ENCODE measurements at regions not wholly inside any gene's neighbourhood (a gene's known extent, or its start where the extent isn't known, plus 50 kb on each side); places are given as distances from the start of the nearest gene placed in this dataset.
A peak's percentile ranks its signal among the peaks of the same experiment; 100 is the strongest.

DNA sequence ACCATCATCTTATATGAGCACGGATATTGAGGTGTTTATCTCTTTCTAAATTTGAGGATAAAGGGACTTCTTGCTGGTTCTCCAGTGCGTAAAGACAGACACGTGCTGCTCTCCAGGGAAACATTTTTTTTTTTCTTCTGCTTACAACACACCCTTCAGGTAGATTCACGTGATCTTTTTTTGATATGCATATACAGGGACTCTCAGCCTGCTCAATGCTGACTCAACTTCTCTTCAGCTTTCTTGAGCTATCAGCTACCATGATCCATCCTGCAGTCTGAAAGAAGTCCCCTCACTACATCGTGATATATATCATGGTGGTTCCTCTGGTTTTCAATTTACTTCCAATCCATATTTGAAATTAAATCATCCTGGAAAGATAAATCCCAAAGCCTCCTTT is 87.1 kb upstream of the SLITRK3 start:
- DNase-seq: no peak
- Histone ChIP-seq H3K27me3 (ENCODE audit: control insufficient read depth, insufficient read depth, low read length) (no peaks in the 10 kb centered on the region), H3K4me3 (ENCODE audit: insufficient read depth, low read depth, low read length) (no peak overlapping the region), H3K36me3 (replicated peaks; ENCODE audit: control insufficient read depth, insufficient read depth, low read length) (no peaks in the 10 kb centered on the region)

DNA sequence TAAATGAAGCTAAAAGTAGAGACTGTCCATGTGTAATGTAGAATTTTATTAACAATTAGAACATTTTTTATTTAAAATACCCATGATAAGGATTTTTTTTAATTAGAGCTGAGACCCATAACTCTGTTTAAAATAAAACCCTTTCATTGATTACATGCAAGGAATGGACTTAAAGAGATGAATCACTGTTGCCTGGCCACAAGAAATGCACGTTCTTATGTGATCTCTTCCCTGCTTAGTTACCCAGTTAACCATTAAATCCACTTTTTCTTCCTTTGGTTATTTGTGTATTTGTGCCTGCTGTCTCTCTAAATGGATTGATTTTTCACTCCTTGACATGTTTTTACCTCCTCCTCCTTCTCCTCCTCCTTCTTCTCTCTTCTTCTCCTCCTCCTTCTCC is 83.3 kb upstream of the SLITRK3 start:
- no peak for DNase-seq
- Histone ChIP-seq H3K36me3 (replicated peaks; ENCODE audit: control insufficient read depth, insufficient read depth, low read length) (no peaks in the 10 kb centered on the region), H3K4me3 (ENCODE audit: insufficient read depth, low read depth, low read length) (no peak overlapping the region)

DNA sequence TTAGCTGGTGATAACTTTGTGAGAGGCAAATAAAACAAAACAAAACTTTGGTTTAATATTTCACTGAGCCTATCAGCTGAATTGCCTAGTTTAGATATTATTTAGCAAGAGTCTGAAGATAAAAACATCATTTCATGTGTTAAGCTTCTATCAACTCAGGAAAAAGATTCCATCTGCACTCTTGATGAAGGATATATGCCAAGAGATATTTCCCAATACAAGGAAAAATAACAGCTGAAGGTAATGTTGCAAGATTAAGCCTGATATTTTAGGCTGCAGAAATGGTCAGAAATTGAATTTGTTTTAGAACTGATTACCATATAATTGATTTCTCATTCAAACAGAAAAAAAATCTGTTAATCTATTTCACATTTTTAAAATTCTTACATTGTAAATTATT is 77.2 kb upstream of the SLITRK3 start:
- Histone ChIP-seq H3K27me3 (ENCODE audit: control insufficient read depth, insufficient read depth, low read length) (no peaks in the 10 kb centered on the region), H3K36me3 (replicated peaks; ENCODE audit: control insufficient read depth, insufficient read depth, low read length) (no peaks in the 10 kb centered on the region), H3K4me3 (ENCODE audit: insufficient read depth, low read depth, low read length) (no peak overlapping the region)
- DNase-seq: no peak

More for the DNA sequence above, 83.3 kb upstream of the SLITRK3 start:
- no peaks in the 10 kb centered on the region for H3K27me3 ChIP-seq (ENCODE audit: control insufficient read depth, insufficient read depth, low read length)

DNA sequence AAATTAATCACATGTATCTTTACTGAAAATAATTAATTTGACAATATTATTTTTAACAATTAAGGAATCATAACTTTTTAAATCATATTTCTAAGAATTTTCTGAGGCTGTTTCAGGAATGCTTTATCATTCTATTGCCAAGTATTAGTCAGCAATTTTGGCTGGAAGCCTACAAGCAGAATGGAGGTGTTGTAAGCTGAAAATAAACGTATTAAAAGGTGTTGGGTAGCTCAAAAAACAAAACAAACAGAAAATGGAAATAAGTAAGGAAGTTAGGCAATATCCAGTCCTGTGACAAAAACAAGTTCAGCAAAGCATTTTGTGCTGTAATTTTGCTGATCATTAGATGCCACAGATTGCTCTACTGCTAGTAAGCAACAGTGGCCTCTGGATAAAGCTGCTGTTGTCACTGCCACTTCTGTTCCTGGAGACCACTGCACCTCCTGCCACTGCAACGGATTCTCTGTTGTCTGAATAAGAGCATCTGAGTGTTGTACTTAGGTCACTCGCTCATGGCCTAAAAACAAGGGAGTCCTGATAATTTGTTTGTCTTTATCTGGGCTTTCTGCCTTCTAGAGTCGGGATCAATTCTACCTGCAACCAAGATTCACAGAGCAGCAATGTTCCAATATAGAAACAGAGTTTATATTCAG is 63.5 kb upstream of the SLITRK3 start:
- H3K27me3 ChIP-seq (ENCODE audit: control insufficient read depth, insufficient read depth, low read length): no peaks in the 10 kb centered on the region
- H3K4me3 ChIP-seq (ENCODE audit: insufficient read depth, low read depth, low read length): no peak overlapping the region
- no peak for DNase-seq
- H3K36me3 ChIP-seq (replicated peaks; ENCODE audit: control insufficient read depth, insufficient read depth, low read length): no peaks in the 10 kb centered on the region

DNA sequence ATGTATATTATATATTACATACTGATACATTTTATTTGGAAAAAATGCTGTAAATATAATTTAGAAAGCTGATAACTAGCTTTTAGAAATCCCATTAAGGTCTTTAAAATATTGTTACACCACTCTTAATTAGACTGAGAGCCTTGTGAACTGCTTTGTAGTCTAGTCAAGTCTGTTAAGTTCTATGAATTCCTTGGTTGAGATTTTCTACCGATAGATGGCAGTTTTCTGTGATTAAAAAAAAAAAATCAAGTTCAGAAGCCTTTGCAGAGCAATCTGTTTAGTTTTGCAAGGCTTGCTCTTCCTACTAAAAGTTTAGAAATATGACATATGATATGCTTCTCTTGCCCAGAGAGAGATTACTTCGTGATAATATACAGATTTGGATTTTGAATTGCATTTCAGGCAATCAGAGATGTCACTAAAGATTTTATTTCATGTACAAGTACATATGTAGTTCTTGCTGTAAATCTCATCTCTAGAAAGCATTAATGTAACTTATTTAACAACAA is 60.4 kb upstream of the SLITRK3 start:
- no peaks in the 10 kb centered on the region for H3K27me3 ChIP-seq (ENCODE audit: control insufficient read depth, insufficient read depth, low read length)
- H3K36me3 ChIP-seq (replicated peaks; ENCODE audit: control insufficient read depth, insufficient read depth, low read length): no peaks in the 10 kb centered on the region
- DNase-seq: no peak
- H3K4me3 ChIP-seq (ENCODE audit: insufficient read depth, low read depth, low read length): no peak overlapping the region

DNA sequence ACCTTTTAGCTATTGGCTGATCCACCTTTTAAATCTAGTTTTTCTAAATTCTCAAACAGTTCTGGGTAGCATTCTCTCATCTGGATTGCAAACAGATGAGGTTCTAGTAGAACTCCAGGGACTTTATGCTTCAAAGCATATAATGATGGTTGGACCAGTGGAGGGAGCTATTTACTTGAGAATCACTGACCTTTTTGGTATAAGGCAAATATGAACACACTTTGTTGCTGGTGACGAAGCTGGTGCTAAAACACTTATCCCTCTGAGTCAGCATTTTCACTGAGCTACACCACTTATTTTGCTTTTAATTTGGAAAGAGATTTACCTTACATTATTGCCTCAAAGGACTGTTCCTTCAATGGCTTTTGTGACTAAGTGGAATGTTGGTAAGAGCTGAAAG is 58.6 kb upstream of the SLITRK3 start:
- Histone ChIP-seq H3K36me3 (replicated peaks; ENCODE audit: control insufficient read depth, insufficient read depth, low read length) (no peaks in the 10 kb centered on the region), H3K4me3 (ENCODE audit: insufficient read depth, low read depth, low read length) (no peak overlapping the region), H3K27me3 (ENCODE audit: control insufficient read depth, insufficient read depth, low read length) (no peaks in the 10 kb centered on the region)
- peak; percentile 2 for DNase-seq

Data from H7 (cell line).